Neutrophil (primary cell): ENCODE measurements at regions not wholly inside any gene's neighbourhood (a gene's known extent, or its start where the extent isn't known, plus 50 kb on each side); places are given as distances from the start of the nearest gene placed in this dataset.

Experiments used
- H3K27ac ChIP-seq: fragments of 200-600 bp; sonication (generic); 2 replicates; pipeline ENCODE4 v1.5.1; 2016; ENCODE audit warnings: mild to moderate bottlenecking, moderate library complexity
- H3K27me3 ChIP-seq: fragments of 200-600 bp; sonication (generic); 2 replicates; pipeline ENCODE4 v1.6.0; 2016; ENCODE audit warnings: mild to moderate bottlenecking
- H3K36me3 ChIP-seq: fragments of 200-600 bp; sonication (generic); 2 replicates; pipeline ENCODE4 v1.5.1; 2017
- H3K4me1 ChIP-seq, 2 experiments: fragments of 200-600 bp in 1 of 2; sonication (generic) in 1 of 2; 1 replicate in 1 of 2; 2 replicates in 1 of 2; pipeline versions ENCODE4 v1.5.1 to v1.6.1; 2013 to 2016; ENCODE audit warnings: low read depth in 1 of 2, low read length in 1 of 2, mild to moderate bottlenecking in 1 of 2, moderate library complexity in 1 of 2; ENCODE audit not compliant: control insufficient read depth in 1 of 2, insufficient read depth in 1 of 2
- H3K4me3 ChIP-seq, 2 experiments: fragments of 200-600 bp in 1 of 2; sonication (generic) in 1 of 2; 1 replicate in 1 of 2; 2 replicates in 1 of 2; pipeline ENCODE4 v1.5.1; 2013 to 2016; ENCODE audit warnings: low read depth in 1 of 2, low read length in 1 of 2, mild to moderate bottlenecking in 1 of 2, moderate library complexity in 1 of 2
- H3K9me3 ChIP-seq: fragments of 200-600 bp; sonication (generic); 2 replicates; pipeline ENCODE4 v1.5.1; 2016
- CTCF ChIP-seq: fragments of 200-600 bp; sonication (generic); IDR thresholded peaks from 2 replicates; pipeline ENCODE4 v1.5.1; 2016; ENCODE audit warnings: antibody characterized with exemption

GRCh38 chr5:99000876-99001275 is 72.1 kb upstream of the CHD1 start:
- no peaks in the 10 kb centered on the region for H3K4me1 ChIP-seq
- no peak overlapping the region for H3K27ac ChIP-seq
- TF ChIP-seq CTCF: no peak
- H3K9me3 ChIP-seq: no peaks in the 10 kb centered on the region
- no peaks in the 10 kb centered on the region for H3K27me3 ChIP-seq
- H3K4me3 ChIP-seq: no peak overlapping the region
- H3K36me3 ChIP-seq: no peaks in the 10 kb centered on the region

GRCh38 chr5:99000221-99000620 is 71.4 kb upstream of the CHD1 start:
- Histone ChIP-seq H3K27me3 (no peaks in the 10 kb centered on the region), H3K9me3 (no peaks in the 10 kb centered on the region), H3K4me3 (no peak overlapping the region), H3K27ac (no peak overlapping the region), H3K36me3 (no peaks in the 10 kb centered on the region), H3K4me1 (no peaks in the 10 kb centered on the region)
- no peak for TF ChIP-seq CTCF

- Histone ChIP-seq H3K27me3 (no peaks in the 10 kb centered on the region), H3K27ac (no peak overlapping the region), H3K9me3 (no peaks in the 10 kb centered on the region), H3K4me1 (no peaks in the 10 kb centered on the region), H3K4me3 (no peak overlapping the region), H3K36me3 (no peaks in the 10 kb centered on the region)
- TF ChIP-seq CTCF: no peak
Measured at GRCh38 chr5:98999631-99000030, 70.8 kb upstream of the CHD1 start.

GRCh38 chr5:98997000-98997399 is 68.2 kb upstream of the CHD1 start:
- Histone ChIP-seq H3K27me3 (no peaks in the 10 kb centered on the region), H3K27ac (no peak overlapping the region), H3K4me1 (no peaks in the 10 kb centered on the region), H3K4me3 (no peak overlapping the region), H3K36me3 (no peaks in the 10 kb centered on the region), H3K9me3 (no peaks in the 10 kb centered on the region)
- no peak for TF ChIP-seq CTCF

GRCh38 chr5:98994611-98995010 is 65.8 kb upstream of the CHD1 start:
- no peaks in the 10 kb centered on the region for H3K27me3 ChIP-seq
- H3K36me3 ChIP-seq: no peaks in the 10 kb centered on the region
- H3K9me3 ChIP-seq: no peaks in the 10 kb centered on the region
- H3K4me3 ChIP-seq: no peak overlapping the region
- H3K4me1 ChIP-seq: peaks cover 5 to 6% of the 10 kb centered on the region in 2 experiments
- TF ChIP-seq CTCF: no peak
- H3K27ac ChIP-seq: no peak overlapping the region

- Histone ChIP-seq H3K4me1 (peaks cover 9 to 11% of the 10 kb centered on the region in 2 experiments), H3K4me3 (no peak overlapping the region), H3K36me3 (no peaks in the 10 kb centered on the region), H3K27ac (no peak overlapping the region), H3K9me3 (no peaks in the 10 kb centered on the region), H3K27me3 (no peaks in the 10 kb centered on the region)
- TF ChIP-seq CTCF: no peak
Measured at GRCh38 chr5:98993512-98993911, 64.7 kb upstream of the CHD1 start.
